NOMO-1 treated with dmso at 0.1 percent for 144 hours (cell line): ENCODE measurements at regions not wholly inside any gene's neighbourhood (a gene's known extent, or its start where the extent isn't known, plus 50 kb on each side); places are given as distances from the start of the nearest gene placed in this dataset.
"Not testable (repeated sequence)": the region's sequence is repeated elsewhere in the genome, so short reads cannot be mapped to it uniquely, and the experiment has no call there.

Source experiments
- DNase-seq: peaks from one replicate; lab custom pipeline; 2025; ENCODE audit not compliant: unreplicated experiment; lab: John Stamatoyannopoulos, UW

DNA sequence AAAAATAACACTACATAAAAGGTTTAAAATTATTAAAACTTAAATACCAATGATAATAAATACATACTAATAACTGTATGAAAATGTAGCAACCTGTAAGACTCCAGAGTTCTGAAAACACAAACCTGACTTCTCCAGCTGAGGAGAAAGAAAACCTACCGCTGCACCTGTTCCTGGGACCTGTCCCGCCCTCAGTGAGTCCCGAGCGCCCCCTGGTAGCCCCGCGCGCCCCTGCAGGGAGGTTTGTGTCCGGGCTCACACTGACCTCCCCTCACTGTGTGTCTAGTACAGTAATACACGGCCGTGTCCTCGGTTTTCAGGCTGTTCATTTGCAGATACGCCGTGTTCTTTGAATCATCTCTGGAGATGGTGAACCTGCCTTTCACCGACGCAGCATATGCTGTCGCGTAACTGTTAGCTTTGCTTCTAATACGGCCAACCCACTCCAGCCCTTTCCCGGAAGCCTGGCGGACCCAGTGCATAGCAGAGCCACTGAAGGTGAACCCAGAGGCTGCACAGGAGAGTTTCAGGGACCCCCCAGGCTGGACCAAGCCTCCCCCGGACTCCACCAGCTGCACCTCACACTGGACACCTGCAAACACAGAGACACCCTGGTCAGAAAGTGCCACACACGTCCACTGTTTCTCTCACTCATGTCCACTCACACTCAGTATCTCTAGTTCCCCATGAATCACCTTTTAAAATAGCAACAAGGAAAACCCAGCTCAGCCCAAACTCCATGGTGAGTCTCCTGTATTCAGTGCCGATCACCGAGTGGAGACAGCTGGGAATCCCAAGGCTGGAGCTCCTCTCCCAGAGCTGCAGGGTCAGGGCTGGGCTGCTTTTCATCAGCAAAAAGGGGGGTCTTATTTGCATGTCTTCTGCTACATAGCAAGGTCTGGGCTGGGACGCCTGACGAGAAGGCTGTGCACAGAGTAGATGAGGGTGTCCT, 1276.3 kb downstream of the TMEM121 start:
- no peak for DNase-seq

GRCh38 chr14:106803379-106803778, 1277.0 kb downstream of the TMEM121 start:
- no peak for DNase-seq

DNA sequence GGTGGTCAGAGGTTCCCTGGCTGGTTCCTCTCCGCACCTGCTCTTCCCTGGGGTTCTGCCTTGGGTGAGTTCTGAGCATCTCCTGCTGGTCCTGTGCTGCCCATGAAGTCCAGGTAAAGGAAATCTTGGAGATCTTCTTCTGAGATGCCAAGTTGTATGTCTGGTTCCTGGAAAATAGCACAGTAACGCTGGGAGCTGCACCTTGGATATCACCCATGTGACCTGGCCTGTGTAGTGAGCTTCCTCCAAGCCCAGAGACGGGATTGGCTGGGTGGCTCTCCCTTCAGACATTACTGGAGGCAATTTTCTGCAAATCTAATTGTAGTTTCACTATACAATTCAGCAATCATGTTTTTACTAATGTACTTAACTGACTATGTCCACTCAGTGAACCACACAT, 1281.1 kb downstream of the TMEM121 start:
- no peak for DNase-seq

DNA sequence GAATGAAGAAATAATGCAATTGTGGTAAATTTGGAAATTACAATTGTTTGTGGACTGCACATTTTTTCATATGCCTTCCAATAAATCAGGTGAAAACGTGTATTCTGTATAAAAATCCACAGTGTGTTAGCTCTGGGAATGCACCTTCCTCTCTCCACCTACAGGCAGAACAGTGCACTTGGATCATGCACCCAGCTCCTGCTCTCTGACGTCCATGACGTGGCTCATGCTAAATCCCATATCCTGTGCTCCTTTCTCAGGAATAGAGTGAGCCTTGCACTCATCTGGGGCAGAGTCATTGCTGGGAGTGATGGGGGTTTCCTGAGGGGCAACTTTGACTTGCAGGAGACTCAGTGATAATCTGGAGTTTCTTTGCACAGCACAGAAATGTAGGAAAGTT, 1282.1 kb downstream of the TMEM121 start:
- DNase-seq: no peak

- DNase-seq: no peak
Observed at GRCh38 chr14:106808907-106809306, 1282.5 kb downstream of the TMEM121 start.

DNA sequence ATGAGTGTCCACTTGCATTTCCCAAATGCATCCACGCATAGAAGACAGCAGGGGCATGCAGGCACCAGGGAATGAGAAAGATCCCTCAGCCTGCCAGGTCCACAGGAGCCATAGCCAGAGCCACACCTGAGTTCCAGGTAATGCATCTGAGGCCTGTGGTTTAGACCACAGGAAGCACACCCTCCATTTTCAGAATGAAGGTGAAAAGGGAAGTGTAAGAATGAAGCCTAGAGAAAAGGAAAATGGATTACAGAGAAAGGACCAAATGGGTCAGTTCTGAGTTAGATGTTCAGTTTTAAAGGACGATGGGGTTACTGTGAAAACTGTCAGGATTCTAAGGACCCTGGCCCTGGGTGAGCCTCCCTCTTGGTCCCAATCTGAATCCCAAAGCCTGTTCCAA, 1283.2 kb downstream of the TMEM121 start:
- DNase-seq: no peak

- not testable (repeated sequence) for DNase-seq
Observed at GRCh38 chr14:106810168-106810567, 1283.8 kb downstream of the TMEM121 start.

GRCh38 chr14:106811162-106811561, 1284.8 kb downstream of the TMEM121 start:
- DNase-seq: no peak

DNA sequence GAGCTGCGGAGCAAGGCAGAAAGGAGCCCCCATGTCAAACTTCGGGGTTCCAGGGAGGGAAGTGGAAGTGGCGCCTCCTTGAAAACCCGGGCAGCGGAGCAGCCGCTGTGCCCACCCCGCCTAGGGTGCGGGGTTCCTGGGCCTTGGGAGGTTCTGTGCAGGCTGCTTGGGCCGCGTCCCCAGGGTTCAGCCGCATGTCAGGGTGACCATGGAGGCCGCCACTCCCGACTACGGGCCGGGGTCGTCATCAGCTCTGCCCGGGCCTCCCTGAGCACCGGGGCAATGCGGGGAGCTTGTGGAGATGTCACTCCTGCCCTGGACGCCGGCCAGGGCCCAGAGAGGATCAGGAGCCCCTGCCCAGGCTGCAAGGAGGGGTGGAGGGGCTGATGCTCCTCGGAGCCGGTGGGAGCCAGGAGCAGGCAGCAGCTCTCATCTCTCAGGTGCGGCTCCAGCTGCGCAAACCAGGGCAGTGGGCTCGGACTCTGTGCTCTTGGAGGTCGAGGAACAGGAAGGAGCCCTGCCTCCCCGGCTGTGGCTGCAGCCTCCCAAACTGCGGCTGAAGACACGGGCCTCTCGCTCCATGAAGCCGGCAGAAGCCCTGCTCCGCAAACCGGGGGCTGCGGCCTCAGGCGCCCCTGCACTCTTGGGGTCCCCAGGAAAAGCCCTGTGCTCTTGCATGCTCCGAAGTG, 1286.5 kb downstream of the TMEM121 start:
- DNase-seq: no peak

- DNase-seq: no peak
Observed at GRCh38 chr14:106813477-106813823, 1287.1 kb downstream of the TMEM121 start.

DNA sequence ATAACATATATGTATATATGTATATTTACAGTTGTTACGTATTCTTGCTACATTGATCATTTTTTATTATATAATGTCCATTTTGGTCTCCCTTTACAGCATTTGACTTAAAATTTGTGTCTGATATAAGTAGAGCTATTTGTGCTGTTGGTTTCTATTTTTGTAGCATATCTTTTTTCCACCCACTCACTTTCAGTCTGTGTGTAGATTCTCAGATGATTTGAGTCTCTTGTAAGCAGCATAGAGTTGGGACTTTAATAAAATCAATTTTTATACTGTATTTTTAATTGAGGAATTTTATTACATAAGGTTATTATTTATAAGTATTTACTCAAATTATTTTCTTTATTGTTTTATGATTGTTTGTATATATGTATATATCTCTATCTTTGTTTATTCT, 1293.7 kb downstream of the TMEM121 start:
- DNase-seq: no peak

- no peak for DNase-seq
Observed at GRCh38 chr14:106821119-106821518, 1294.7 kb downstream of the TMEM121 start.

DNA sequence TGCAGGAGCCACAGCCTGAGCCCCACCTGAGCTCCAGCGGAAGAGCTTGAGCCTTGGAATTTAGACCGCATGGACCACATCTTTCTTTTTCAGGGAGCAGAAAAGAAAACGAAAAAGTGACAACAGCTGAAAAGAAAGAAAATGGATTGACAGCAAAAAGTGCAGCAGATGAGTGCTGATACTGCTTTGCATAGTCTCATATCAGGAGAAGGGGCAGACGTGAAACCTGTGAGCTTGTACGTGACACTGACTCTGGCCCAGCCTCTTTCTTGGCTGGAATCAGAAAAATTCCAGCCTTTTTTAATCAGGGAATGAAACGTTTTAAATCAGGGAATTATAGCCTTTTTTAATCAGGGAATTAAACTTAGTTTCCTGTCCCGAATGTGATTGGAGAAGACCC, 1296.5 kb downstream of the TMEM121 start:
- no peak for DNase-seq

GRCh38 chr14:106823552-106823951, 1297.2 kb downstream of the TMEM121 start:
- no peak for DNase-seq

DNA sequence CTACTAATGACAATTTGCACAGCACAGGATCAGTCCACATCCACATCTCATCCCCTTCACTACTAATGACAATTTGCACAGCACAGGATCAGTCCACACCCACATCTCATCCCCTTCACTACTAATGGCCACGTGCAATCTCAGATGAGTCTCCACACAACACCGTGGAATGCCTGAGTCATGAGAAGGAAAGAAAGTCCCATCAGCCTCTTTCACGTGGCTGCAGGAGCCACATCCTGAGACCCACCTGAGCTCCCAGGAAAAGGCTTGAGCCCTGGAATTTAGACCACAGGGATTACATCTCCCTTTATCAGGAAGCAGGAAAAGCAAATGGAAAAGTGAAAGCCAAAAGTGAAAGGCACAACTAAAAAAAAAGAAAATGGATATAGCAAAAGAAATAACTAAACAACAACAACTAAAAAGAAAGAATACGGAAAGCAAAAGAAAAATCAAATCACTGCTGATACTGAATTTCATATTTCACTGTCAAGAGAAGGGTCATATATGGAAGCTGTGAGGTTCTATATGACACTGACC, 1300.5 kb downstream of the TMEM121 start:
- DNase-seq: no peak

- no peak for DNase-seq
Observed at GRCh38 chr14:106831322-106831720, 1304.9 kb downstream of the TMEM121 start.

GRCh38 chr14:106837870-106838269, 1311.5 kb downstream of the TMEM121 start:
- no peak for DNase-seq

DNA sequence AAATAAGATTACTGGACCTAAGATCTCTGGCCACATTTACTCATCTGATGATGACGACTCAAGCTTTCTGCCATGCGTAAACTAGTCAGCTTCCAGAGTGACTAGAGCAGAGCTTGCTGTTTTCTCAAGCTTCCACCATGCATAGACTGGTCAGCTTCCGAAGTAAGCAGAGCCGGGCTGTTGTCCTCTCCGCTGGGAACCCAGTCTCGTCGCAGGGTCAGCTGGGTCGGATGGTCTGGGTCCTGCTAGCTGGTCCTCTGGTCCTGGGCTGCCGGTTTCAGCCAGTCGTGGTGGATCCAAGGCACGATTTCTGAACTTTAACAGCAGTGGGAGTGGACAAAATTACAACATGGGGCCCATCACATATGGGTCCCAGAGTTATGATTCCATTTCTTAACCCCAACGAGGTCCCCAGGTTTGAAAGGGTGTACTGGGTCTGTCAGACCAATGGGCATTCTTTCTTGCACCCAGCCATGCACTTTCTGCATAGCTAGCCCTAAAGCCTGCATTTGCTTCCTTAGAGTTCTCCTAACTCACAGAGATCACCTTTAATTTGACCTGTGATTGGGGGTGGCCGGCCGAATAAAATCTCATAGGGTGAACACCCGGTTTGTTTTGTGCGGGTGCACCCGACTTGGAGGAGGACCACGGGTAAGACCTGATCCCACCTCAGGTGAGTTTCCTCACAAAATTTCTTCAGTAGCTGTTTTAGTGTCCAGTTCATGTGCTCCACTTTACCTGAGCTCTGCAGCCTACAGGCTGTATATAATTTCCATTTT, 1312.8 kb downstream of the TMEM121 start:
- no peak for DNase-seq

GRCh38 chr14:106840258-106840657, 1313.9 kb downstream of the TMEM121 start:
- DNase-seq: no peak

DNA sequence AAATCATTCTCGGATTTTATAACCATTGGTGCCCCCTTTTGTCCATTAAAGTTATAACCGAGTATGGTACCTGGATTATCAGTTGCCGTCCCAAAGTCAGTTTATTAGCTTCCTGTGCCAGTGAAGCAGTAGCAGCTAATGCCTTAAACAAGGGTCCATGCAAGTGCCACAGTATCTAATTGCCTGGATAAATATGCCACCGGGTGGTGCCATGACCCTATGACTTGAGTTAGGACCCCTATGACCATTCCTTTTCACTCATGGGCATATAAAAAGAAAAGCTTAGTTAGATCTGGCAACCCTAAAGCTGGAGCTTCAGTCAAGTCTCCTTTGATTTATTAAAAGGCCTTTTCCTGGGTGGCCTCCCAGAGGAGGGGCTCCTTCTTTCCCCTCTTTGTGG, 1314.6 kb downstream of the TMEM121 start:
- DNase-seq: no peak

GRCh38 chr14:106841701-106842100, 1315.3 kb downstream of the TMEM121 start:
- no peak for DNase-seq
